Keratinocyte (primary cell): ENCODE measurements at regions not wholly inside any gene's neighbourhood (a gene's known extent, or its start where the extent isn't known, plus 50 kb on each side); places are given as distances from the start of the nearest gene placed in this dataset.

Experiments used
- EZH2 ChIP-seq: IDR thresholded peaks from one replicate; pipeline ENCODE4 v1.6.1; 2012; ENCODE audit warnings: inconsistent platforms, mild to moderate bottlenecking, low read length, moderate library complexity
- TF ChIP-seq, protein P1 (sequence below), 3 experiments: IDR thresholded peaks in 1 of 3; conservative IDR thresholded peaks in 1 of 3; optimal IDR thresholded peaks in 1 of 3; 2 replicates in 2 of 3; 3 replicates in 1 of 3; pipeline versions ENCODE3 to v1.5.1; 2011; ENCODE audit warnings: low read length in 3 of 3, mild to moderate bottlenecking in 3 of 3, moderate library complexity in 2 of 3, control low read depth in 1 of 3, inconsistent platforms in 1 of 3; ENCODE audit not compliant: insufficient read depth in 2 of 3; ENCODE audit errors: extremely low read depth in 1 of 3

- no peak for TF ChIP-seq EZH2
- TF ChIP-seq, protein P1, sequence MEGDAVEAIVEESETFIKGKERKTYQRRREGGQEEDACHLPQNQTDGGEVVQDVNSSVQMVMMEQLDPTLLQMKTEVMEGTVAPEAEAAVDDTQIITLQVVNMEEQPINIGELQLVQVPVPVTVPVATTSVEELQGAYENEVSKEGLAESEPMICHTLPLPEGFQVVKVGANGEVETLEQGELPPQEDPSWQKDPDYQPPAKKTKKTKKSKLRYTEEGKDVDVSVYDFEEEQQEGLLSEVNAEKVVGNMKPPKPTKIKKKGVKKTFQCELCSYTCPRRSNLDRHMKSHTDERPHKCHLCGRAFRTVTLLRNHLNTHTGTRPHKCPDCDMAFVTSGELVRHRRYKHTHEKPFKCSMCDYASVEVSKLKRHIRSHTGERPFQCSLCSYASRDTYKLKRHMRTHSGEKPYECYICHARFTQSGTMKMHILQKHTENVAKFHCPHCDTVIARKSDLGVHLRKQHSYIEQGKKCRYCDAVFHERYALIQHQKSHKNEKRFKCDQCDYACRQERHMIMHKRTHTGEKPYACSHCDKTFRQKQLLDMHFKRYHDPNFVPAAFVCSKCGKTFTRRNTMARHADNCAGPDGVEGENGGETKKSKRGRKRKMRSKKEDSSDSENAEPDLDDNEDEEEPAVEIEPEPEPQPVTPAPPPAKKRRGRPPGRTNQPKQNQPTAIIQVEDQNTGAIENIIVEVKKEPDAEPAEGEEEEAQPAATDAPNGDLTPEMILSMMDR (optimal IDR thresholded peaks at IDR 0.05 in 1 of 3, IDR thresholded peaks at IDR 0.05 in 1 of 3, conservative IDR thresholded peaks at IDR 0.05 in 1 of 3; ENCODE audit: extremely low read depth in 1 of 3, insufficient read depth in 2 of 3, low read length in 3 of 3): no peak
Measured at GRCh38 chr4:162502109-162502508, 338.3 kb upstream of the FSTL5 start.
